Hepatocyte (in vitro differentiated cells): ENCODE measurements at regions not wholly inside any gene's neighbourhood (a gene's known extent, or its start where the extent isn't known, plus 50 kb on each side); places are given as distances from the start of the nearest gene placed in this dataset.
A peak's percentile ranks its signal among the peaks of the same experiment; 100 is the strongest.

ENCODE experiments used
- DNase-seq: peaks from one replicate; pipeline ENCODE4 v3.0.0-alpha.2; 2016; ENCODE audit warnings: low spot score
- H2AFZ ChIP-seq: fragments of 200-600 bp; sonication (generic); 2 replicates; pipeline ENCODE4 v1.6.0; 2016; ENCODE audit warnings: antibody characterized with exemption, mild to moderate bottlenecking
- H3K27ac ChIP-seq: fragments of 200-600 bp; sonication (generic); 2 replicates; pipeline ENCODE4 v1.5.1; 2016; ENCODE audit warnings: mild to moderate bottlenecking
- H3K27me3 ChIP-seq: fragments of 200-600 bp; sonication (generic); 2 replicates; pipeline ENCODE4 v1.6.1; 2016
- H3K36me3 ChIP-seq: fragments of 200-600 bp; sonication (generic); replicated peaks from 2 replicates; pipeline ENCODE4 v1.5.1; 2016; ENCODE audit warnings: low read depth; ENCODE audit not compliant: insufficient read depth
- H3K4me1 ChIP-seq: fragments of 200-600 bp; sonication (generic); 2 replicates; pipeline ENCODE4 v1.5.1; 2016; ENCODE audit warnings: mild to moderate bottlenecking, moderate library complexity; ENCODE audit not compliant: insufficient read depth
- H3K4me2 ChIP-seq: fragments of 200-600 bp; sonication (generic); 2 replicates; pipeline ENCODE4 v1.6.0; 2016
- H3K4me3 ChIP-seq: fragments of 200-600 bp; sonication (generic); 2 replicates; pipeline ENCODE4 v1.5.1; 2016; ENCODE audit warnings: mild to moderate bottlenecking
- H3K79me2 ChIP-seq: fragments of 200-600 bp; sonication (generic); 2 replicates; pipeline ENCODE4 v1.6.0; 2017; ENCODE audit warnings: mild to moderate bottlenecking
- H3K9me2 ChIP-seq: fragments of 200-600 bp; sonication (generic); replicated peaks from 2 replicates; pipeline ENCODE4 v1.6.0; 2017; ENCODE audit warnings: mild to moderate bottlenecking; ENCODE audit not compliant: insufficient read depth
- H3K9me3 ChIP-seq: fragments of 200-600 bp; sonication (generic); 2 replicates; pipeline ENCODE4 v1.5.1; 2016; ENCODE audit warnings: low read depth, mild to moderate bottlenecking
- H4K20me1 ChIP-seq: fragments of 200-600 bp; sonication (generic); 2 replicates; pipeline ENCODE4 v1.6.0; 2016; ENCODE audit warnings: mild to moderate bottlenecking; ENCODE audit not compliant: insufficient read depth, poor library complexity, severe bottlenecking
- EZH2 ChIP-seq: fragments of 200-600 bp; sonication (generic); IDR thresholded peaks from 2 replicates; pipeline ENCODE4 v1.6.1; 2016; ENCODE audit warnings: antibody characterized with exemption, mild to moderate bottlenecking, borderline replicate concordance
- EZH2phosphoT487 ChIP-seq: fragments of 200-600 bp; sonication (generic); IDR thresholded peaks from one replicate; pipeline ENCODE4 v1.6.1; 2018; ENCODE audit warnings: antibody characterized with exemption, mild to moderate bottlenecking, low read depth, moderate library complexity; ENCODE audit not compliant: unreplicated experiment, severe bottlenecking
- WGBS: methylation state at CpG from one replicate; pipeline ENCODE4 v1.1.6; 2016; ENCODE audit warnings: low lambda C conversion rate; ENCODE audit errors: missing lambda C conversion rate; 5-methylcytosine and 5-hydroxymethylcytosine counted together
- TF ChIP-seq, protein P1 (sequence below): fragments of 200-600 bp; sonication (generic); IDR thresholded peaks from 2 replicates; pipeline ENCODE4 v1.5.1; 2016; ENCODE audit warnings: antibody characterized with exemption, mild to moderate bottlenecking; ENCODE audit not compliant: poor library complexity

DNA sequence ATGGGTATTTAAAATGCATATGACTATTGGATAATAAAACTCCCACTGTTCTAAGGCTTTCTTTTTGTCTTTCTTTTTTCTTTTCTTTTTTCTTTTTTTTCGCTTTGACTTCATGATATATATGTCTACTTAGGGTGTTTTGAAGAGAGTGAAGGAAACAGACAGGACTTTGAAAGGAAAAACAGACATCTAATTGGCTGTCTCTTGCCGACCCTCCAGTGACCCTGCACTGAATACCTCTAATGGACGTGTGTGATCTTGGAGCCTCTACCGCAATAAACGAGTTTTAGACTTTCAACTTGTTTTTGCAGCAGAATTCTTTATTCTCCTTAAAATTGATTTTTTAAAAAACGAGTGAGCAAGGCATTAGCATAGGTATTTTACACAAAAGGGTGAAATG lies 158.1 kb upstream of the NR2F2 start:
- Histone ChIP-seq H3K27me3 (no peaks in the 10 kb centered on the region), H2AFZ (no peak overlapping the region), H3K4me2 (peak overlapping the region; percentile 59), H3K4me1 (peaks cover 21% of the 10 kb centered on the region), H3K9me3 (no peaks in the 10 kb centered on the region), H3K27ac (peak overlapping the region; percentile 67), H3K9me2 (no peaks in the 10 kb centered on the region), H3K4me3 (no peak overlapping the region), H3K36me3 (no peaks in the 10 kb centered on the region), H4K20me1 (no peaks in the 10 kb centered on the region), H3K79me2 (no peaks in the 10 kb centered on the region)
- 40% methylated on average over 6 of the region's 6 CpGs for WGBS
- TF ChIP-seq EZH2phosphoT487, result no peak
- no peak for TF ChIP-seq EZH2
- TF ChIP-seq, protein P1, sequence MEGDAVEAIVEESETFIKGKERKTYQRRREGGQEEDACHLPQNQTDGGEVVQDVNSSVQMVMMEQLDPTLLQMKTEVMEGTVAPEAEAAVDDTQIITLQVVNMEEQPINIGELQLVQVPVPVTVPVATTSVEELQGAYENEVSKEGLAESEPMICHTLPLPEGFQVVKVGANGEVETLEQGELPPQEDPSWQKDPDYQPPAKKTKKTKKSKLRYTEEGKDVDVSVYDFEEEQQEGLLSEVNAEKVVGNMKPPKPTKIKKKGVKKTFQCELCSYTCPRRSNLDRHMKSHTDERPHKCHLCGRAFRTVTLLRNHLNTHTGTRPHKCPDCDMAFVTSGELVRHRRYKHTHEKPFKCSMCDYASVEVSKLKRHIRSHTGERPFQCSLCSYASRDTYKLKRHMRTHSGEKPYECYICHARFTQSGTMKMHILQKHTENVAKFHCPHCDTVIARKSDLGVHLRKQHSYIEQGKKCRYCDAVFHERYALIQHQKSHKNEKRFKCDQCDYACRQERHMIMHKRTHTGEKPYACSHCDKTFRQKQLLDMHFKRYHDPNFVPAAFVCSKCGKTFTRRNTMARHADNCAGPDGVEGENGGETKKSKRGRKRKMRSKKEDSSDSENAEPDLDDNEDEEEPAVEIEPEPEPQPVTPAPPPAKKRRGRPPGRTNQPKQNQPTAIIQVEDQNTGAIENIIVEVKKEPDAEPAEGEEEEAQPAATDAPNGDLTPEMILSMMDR, result no peak
- no peak for DNase-seq

- H3K27me3 ChIP-seq, result no peaks in the 10 kb centered on the region
These were observed 153.7 kb upstream of the NR2F2 start for GRCh38 chr15:96176831-96177230.

DNA sequence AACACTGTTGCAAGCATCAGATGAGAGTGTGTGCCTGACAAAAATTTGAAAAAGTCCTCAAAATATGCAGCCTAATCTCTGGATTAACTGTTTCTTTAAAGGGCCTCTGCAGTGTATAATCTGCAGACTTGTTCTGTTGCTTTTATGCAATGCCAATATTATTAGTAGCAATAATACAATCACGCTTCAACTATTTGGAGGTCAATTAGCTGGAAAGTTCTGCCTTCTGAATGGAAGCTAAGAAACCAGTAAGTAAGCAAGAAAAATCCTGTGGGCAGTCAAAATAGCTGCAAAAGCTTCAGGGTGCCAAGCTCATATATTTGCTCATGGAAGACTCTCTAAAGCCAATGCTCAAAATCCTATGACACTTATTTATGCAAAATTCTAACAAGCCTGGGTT lies 153.2 kb upstream of the NR2F2 start:
- Histone ChIP-seq H3K27ac (no peak overlapping the region), H3K9me3 (no peaks in the 10 kb centered on the region), H3K4me1 (peaks cover 11% of the 10 kb centered on the region), H3K4me3 (no peak overlapping the region), H4K20me1 (no peaks in the 10 kb centered on the region), H3K36me3 (no peaks in the 10 kb centered on the region), H3K79me2 (no peaks in the 10 kb centered on the region), H2AFZ (no peak overlapping the region), H3K27me3 (no peaks in the 10 kb centered on the region), H3K9me2 (no peaks in the 10 kb centered on the region), H3K4me2 (no peak overlapping the region)
- TF ChIP-seq, protein P1, result no peak
- no peak for DNase-seq
- WGBS, result 87% methylated on average over 1 of the region's 1 CpG

More at GRCh38 chr15:96176831-96177230, 153.7 kb upstream of the NR2F2 start:
- H3K4me1 ChIP-seq, result peaks cover 16% of the 10 kb centered on the region
- H3K36me3 ChIP-seq, result no peaks in the 10 kb centered on the region
- WGBS, result 76% methylated on average over 4 of the region's 4 CpGs
- no peaks in the 10 kb centered on the region for H3K9me3 ChIP-seq
- no peak overlapping the region for H3K4me3 ChIP-seq
- DNase-seq, result no peak
- H4K20me1 ChIP-seq, result no peaks in the 10 kb centered on the region
- no peak overlapping the region for H2AFZ ChIP-seq
- no peaks in the 10 kb centered on the region for H3K9me2 ChIP-seq
- H3K27ac ChIP-seq, result no peak overlapping the region
- TF ChIP-seq EZH2phosphoT487, result no peak
- TF ChIP-seq, protein P1, result no peak
- no peak for TF ChIP-seq EZH2
- no peak overlapping the region for H3K4me2 ChIP-seq
- no peaks in the 10 kb centered on the region for H3K79me2 ChIP-seq

DNA sequence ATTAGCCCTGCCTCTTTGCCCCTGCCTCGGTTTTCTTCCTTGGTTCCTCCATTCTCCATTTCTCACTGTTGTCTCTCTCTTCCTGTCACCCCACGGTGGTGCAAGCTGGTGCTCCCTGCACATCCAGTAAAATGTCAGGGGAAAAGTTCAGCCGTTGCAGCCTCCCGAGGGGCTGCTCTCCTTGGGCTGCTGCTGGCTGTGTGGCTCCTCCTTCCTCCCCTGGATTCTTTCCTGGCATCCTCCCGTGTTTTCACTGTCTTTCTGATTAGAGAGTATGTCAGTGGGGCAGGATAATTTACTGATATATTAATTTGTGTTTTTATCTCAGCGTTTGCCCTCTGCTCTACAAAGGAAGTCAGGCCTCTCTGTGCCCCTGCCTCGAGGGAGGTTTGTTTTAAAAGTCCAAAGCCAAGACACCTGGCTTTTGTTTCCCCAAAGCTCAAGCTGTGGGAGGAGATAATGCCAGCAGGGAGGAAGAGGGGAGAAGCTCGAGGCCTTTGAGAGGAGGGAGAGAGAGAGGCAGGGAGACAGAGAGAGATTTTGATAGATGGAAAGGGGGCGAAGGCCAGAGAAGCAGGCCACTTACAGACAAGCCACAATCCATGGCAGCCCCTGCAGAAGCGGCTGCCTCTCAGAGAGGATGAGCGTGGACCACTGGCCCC lies 150.3 kb upstream of the NR2F2 start:
- no peaks in the 10 kb centered on the region for H4K20me1 ChIP-seq
- H3K36me3 ChIP-seq, result no peaks in the 10 kb centered on the region
- WGBS, result 42% methylated on average over 11 of the region's 11 CpGs
- no peak overlapping the region for H3K27ac ChIP-seq
- no peaks in the 10 kb centered on the region for H3K9me2 ChIP-seq
- no peak overlapping the region for H3K4me3 ChIP-seq
- DNase-seq, result no peak
- no peaks in the 10 kb centered on the region for H3K79me2 ChIP-seq
- TF ChIP-seq EZH2 (no peak), EZH2phosphoT487 (no peak)
- TF ChIP-seq, protein P1, result no peak
- peaks cover 12% of the 10 kb centered on the region for H3K4me1 ChIP-seq
- no peaks in the 10 kb centered on the region for H3K9me3 ChIP-seq
- H3K27me3 ChIP-seq, result no peaks in the 10 kb centered on the region
- H3K4me2 ChIP-seq, result no peak overlapping the region
- no peak overlapping the region for H2AFZ ChIP-seq
